NCI-H82 treated with DMSO at 0.1 percent for 48 hours (cell line): ENCODE measurements at regions not wholly inside any gene's neighbourhood (a gene's known extent, or its start where the extent isn't known, plus 50 kb on each side); places are given as distances from the start of the nearest gene placed in this dataset.

Experiments
- DNase-seq: peaks from one replicate; lab custom pipeline; 2025; ENCODE audit not compliant: unreplicated experiment; lab: John Stamatoyannopoulos, UW

DNA sequence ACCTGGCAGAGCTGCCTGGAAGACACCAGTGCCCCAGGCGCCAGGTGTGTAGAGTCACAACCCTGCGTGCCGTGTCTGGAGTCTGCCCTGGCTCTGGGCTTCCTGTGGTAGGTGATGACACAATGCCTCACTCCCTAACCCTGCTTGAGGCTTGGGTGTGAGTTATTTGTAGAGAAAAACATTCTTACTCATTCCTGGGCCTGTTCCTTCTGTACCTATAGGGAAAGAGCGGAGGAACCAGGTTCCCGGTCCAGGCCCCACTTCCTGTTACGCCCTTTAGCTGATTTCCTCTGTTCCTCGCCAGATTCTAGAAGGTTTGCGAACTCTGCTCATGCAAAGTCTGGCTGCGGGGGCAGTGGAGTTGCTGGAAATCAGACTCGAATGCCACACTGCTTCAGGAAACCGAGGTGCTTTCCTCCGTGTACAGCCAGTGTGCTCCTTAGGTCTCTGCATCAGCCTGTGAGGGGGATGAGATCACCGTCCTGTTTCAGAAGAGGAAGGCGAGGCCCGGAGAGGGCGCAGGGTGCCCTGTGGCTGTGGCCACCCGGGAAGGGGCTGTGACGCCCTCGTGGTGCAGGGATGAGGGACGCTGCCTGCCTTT is 67.1 kb upstream of the DUSP22 start:
- no peak for DNase-seq

DNA sequence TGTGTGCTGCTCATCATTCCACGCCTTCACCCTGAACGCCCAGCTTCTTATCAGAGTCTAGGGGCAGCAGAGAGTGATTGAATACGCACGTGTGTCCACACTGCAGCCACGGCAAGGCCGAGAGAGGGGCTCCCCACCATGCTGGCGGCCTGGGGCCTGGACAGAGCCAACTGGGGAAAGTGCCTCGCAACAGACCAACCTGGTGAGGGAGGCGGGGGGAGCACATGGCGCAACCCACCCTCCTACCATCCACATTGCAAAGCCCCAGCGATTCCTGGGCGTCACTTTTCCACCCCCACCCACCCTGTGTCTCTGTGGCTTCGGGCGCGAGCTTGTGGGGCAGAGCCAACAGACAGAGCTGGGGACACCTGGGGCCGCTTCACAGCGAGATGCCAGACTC is 66.4 kb upstream of the DUSP22 start:
- DNase-seq = no peak

DNA sequence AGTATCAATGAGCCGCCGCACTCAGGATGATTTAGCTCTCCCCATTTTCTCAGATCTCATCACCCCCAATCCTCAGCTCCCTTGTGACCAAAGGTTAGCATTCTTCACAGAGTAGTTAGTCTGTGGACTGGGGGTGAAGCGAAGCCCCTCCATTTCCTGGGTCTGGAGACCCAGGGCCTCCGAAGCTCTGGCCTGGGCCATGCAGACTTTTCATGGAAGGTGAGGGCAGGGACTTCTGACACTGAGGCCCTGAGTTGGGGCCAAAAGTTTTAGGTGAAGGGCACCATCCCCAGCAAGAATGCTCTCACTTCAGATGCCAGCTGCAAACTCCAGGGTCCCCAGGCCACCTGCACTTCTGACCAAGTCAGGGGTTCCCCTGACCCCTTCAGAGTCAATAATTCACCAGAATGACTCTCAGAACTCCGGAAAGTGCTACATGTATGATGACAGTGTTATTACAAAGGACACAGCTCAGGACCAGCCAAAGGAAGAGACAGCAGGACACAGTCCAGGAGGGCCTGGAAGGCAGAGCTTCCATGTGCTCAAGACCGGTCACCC is 65.7 kb upstream of the DUSP22 start:
- no peak for DNase-seq

DNA sequence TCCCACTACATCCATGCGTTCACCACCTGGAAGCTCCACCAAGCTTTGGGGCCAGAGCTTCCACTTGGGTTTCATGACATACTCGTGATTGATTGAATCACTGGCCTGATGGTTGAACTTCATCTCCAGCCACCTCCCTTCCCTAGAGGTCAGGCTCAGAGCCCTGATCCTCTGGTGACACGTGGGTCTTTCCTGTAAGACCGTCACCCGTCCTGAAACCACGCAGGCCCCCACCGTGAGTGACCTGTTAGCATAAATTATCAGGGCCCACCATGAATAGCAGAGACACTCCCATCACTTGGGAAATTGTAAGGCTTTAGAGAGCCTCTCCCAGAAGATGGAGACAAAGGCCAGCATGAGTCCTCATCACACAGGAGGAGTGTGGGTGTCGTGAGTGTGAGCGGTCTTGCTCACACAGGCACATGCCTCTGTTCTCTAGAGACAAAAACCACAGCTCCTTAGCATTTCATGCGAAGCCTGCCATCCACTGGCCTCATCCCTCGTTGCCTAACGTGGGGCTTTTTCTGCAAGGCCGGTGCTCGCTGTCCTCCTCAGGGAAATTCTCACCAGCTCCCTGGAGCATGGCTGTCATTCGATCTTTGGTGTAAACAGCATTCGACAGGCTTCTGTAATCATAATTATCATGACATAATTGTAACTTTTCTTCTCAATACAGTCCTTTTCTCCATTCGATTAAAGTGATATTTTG is 65.1 kb upstream of the DUSP22 start:
- no peak for DNase-seq

- DNase-seq = no peak
Observed at GRCh38 chr6:227812-228338, 64.4 kb upstream of the DUSP22 start.

DNA sequence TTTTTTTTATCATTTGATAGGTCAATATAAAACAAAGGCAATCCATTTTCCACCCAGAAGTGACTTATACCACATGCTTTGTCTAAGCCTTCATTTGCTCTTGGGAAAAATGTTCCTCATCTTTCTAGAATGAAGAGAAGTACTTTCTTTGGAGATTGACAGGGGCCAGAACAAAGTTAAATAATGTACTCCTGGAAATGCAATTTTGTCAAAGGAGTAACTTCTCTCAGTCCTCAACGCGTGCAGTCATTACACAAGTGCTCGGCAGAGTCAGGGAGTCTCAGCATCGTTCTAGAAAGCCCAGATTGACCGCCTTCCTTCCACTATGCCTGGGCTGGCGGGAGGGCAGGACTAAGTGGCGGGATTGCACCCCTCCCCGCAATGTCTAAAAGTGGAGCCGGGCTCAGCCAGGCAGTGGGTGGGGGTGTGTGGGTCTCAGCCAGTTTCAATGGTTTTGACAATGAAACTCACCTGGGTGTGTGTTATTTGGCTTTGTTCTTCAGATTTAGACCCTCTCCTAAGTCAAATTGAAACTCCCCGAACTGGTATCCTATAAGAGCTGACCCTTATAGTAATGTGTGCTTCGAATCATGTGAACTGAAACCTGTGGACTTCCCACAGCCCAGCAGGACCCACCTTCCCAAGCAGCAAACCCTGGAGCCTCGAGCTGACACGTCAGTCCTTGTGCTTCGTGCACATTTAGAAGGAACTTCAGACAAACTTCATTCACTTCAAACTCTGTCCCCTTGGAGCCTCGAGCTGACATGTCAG is 63.2 kb upstream of the DUSP22 start:
- DNase-seq = no peak

DNA sequence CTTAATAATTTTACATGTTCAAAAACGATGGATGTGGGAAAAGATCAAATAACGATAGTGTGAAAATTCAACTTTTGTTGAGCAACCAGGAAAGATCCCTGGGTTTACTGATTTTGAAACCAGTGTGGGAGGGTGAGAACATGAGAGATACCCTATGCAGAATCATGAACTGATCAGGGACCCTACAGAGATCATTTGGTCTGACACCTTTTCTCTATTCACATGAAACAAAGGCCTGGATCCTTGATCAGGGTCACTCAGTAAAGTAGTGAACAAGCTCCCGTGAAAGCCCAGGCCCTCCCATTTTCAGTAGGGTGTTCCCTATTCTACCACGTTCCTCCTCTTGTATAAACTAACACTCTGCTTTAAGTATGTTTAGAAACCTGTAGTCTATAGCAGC is 60.5 kb upstream of the DUSP22 start:
- DNase-seq = no peak

DNA sequence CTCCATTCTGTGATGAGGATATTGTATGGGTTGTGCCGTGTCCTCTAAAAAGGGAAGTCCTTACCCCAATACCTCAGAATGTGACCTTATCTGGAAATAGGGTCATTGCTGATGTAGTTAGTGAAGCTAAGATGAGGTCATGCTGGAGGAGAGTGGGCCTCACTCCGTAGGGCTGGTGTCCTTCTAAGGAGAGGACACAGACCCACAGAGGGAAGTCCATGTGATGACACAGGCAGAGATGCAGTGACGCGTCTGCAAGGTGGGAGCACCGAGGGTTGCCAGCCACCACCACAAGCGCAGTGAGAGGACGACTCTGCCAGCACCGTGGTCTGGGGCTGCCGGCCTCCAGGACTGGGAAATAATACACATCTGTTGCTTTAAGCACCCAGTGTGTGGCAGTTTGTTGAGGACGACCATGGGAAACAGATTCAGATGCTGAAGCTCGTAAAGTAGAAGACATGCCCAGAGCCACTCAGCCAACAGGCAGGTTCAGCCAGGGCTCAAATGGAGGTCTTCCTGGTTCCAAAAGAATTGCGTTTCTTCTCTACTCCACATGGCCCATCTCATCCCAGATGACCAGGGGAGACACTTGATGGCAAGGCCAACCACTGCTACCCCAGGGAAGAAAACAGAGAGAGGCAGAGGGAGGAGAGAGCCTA is 59.2 kb upstream of the DUSP22 start:
- DNase-seq = no peak

- no peak for DNase-seq
Observed at GRCh38 chr6:234706-235372, 57.4 kb upstream of the DUSP22 start.

DNA sequence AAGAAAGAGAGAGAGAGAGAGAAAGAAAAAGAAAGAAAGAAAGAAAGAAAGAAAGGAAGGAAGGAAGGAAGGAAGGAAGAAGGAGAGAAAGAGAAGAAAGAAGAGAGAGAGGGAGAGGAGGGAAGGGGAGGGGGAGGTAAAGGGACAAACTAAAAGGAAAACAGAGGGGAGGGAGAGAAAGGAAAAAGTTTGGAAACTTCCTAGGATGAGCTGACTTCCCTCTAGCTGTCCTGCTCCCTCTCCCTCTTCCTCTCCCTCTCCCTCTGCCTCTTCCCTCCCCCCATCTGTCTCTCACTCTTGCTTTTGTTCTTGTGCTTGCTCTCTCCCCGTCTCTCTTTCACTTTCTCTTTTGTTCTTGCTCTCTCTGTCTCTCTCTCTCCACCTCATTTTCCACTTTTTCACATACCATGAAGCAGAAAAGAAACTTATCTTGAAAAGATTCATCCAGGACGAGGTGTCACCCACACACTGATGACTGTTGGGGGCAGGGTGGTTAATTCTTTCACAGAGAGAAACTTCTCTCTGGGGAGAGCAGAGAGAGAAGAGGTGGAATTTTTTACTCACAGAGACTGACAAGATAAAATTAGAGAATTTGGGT is 56.4 kb upstream of the DUSP22 start:
- DNase-seq = no peak

DNA sequence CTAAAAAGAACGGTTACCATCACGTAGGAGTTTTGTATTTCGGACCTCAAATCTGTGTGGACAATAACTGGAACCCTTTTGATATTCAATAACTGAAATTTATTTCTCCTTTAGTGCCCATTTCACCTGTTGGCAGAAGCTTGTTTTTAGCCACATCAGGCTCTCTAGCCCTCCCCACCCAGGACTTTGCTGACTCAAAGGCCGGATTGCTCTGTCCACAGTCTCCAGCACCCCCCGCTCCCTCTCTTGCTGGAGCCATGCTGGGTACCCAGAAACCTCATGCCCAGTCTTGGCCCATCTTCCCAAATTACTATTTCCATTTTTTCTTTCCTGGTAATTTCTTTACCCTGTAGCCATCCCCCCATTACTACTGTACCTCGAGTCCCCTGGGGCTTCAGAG is 55.8 kb upstream of the DUSP22 start:
- no peak for DNase-seq

GRCh38 chr6:240151-240550 is 52.1 kb upstream of the DUSP22 start:
- no peak for DNase-seq

DNA sequence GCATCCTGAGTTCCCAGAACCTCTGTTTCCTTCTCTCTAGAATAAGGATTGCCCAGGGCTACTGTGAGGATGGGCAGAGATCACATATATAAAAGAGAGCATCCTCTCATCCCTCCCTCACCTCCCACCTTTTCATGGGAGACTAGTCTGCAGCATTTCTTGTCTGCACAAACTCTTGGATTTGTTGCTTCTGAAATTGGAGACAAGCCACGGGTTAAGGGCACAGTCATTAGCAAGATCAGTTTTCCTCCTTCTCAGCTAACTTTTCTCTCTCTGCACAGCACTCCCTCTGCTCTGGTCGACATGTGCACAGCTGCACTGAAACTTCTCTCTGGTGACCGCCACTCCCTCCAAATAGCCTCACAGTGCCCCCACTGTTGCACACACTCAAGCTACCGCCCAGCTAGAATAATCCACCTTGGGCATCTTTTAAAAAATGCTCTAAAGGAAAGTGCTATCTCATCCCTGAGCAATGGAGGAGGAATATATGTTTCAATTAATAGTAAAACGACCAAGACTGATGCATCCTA is 50.9 kb upstream of the DUSP22 start:
- no peak for DNase-seq
